GM19328 (cell line): ENCODE measurements at regions not wholly inside any gene's neighbourhood (a gene's known extent, or its start where the extent isn't known, plus 50 kb on each side); places are given as distances from the start of the nearest gene placed in this dataset.
"Not testable (repeated sequence)": the region's sequence is repeated elsewhere in the genome, so short reads cannot be mapped to it uniquely, and the experiment has no call there.

Source experiments
- ATAC-seq: cut with Tn5 transposase; IDR thresholded peaks from one replicate; pipeline ENCODE4 v1.9.1; 2021; ENCODE audit warnings: mild to moderate bottlenecking, moderate library complexity; ENCODE audit not compliant: unreplicated experiment

DNA sequence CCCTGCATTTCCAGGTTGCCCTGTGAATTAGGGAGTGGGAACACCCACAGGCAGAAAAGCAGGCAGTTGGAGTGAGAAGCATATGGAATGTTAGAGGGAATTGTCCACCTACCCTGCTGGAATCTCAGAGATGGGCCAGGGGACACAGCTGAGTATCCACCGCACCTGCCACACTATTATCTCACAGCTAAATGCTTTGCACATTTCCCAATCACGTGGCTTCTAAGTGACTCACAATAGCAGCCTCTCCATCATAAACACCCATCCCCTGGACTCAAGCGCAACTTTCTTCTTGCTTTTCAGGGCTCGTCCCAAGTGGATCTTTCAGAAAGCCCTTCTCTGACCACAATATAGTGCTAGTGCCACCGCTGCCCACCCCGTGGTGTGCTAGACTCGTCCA is 389.0 kb upstream of the LMCD1 start:
- ATAC-seq: no peak

DNA sequence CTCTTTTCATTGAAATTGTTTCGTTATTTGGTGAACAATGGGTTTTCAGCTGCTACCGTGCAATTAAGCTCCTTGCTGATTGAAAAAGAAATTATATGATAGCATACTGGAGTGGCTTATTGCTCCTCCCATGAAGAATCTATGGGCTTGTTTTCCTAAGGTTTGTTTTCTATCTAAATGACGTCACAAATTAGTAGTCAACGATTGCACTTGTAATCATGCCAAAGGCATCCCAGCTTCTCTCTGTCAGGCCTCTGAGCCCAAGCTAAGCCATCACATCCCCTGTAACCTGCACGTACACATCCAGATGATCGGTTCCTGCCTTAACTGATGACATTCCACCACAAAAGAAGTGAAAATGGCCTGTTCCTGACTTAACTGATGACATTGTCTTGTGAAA is 388.0 kb upstream of the LMCD1 start:
- no peak for ATAC-seq

DNA sequence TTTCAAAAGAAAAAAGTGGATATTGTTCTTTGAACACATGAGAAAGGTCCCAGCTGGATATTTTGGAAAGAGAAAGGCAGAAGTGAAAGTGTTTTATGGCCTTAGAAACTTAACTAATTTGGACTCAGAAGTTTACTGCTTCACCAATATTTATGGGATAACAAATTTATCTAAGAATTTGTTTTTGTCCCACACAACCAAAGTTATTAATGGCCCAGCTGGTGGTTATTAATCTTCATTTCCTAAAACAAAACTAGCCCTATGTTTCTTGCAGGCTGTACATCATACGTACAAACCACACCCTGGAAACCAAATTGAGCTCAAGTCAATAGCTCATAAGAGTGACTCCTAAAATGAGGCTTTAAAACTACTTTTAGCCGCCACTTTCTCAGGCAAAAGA is 372.9 kb upstream of the LMCD1 start:
- ATAC-seq: no peak

DNA sequence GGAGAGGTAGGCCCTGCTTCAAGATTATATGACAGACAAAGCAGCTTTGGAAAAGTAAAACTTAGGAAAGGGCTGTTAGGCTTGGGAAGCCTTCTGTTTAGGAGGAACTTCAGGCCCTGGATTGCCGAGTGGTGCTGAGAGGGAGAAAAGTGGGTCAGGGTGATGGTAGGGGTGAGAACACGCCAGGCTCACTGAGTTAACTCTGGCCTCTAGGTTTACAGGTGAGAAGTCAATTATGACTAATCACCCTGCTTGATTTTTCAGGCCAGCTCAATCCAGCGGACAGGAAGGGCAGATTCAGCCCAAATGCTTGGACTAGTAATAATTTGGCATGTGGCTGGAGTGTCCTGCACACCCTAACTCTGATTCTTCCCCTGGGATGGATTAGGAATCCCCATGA is 365.1 kb upstream of the LMCD1 start:
- no peak for ATAC-seq

DNA sequence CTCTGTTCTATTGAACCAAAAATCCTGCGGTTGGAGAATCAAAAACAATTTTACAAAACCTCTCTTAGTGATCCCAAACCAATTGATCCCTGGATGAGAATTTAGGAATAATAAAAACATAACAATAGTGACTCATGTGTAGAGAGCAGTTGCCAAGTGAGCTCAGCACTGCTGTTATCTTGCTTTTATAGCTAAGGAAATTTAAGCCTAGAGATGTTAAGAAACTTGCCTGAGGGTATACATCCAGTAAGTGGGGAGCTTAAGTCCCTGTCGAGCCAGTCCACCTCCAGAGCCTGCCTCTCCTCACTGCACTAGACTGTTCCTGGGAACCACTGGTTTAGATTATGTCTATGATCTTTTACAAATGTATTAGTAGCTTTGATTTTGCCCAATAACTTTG is 358.4 kb upstream of the LMCD1 start:
- no peak for ATAC-seq

DNA sequence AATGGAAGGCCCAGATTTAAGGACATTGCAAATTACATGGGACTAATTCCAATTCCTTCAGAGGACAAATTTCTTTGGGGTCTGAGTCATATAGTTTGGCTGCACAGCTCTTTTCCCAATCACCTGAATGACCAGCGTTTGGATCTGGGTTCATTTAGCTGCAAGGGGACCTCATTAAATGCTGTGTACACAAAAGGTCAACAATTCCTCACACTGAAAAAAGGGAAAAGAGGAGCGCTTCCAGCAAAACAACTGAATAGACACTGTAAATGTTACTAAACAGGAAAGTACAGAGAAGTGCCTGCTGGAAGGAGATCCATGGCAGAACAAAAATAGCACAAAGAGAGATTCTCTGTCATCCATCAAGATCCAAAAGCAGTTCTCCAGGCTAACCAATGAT is 356.0 kb upstream of the LMCD1 start:
- ATAC-seq: no peak

DNA sequence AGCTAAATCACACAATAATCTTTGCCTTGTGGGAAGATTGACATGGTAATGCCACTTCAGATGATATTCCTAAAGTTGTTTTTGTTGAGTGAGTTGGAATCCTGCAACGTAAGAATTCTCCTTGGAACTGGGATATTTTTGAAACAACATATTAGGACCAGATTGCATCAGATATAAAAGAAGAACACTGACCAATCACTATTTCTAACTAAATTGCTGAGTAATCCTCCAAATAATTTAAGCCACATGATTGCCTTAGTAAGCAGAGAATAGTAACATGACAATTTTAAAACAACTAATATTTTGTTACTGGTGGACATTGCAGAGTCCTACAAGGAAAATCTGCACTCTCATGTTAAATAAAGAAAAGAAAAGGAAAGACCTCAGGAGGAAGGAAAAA is 353.9 kb upstream of the LMCD1 start:
- no peak for ATAC-seq

DNA sequence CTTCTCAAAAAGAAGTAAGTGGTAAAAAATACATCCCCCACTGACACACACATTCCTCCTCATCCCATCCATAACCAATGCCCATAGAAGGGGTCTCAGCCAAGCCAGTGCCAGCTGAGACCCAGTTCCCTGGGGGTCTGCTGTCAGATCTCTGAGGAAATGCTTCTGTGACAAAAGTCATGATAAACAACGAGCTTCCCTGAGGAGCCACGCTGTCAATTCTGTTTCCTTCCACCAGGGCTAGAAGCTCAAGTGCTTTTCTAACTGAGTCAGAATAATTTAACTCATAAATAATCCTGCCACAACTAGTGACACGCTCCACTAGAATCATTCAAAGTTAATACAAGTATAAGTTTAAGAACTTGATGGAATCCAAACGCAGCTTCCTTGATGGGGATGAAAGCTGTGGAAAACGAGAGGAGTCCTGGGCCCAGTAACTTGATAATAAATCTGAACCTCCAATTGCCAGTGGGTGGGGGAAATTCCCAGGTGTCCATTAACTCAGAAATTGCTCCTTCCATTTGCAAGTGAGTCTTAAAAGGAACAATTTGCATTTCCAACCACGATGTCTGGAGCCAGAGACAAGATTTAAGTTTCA is 348.7 kb upstream of the LMCD1 start:
- ATAC-seq: no peak

DNA sequence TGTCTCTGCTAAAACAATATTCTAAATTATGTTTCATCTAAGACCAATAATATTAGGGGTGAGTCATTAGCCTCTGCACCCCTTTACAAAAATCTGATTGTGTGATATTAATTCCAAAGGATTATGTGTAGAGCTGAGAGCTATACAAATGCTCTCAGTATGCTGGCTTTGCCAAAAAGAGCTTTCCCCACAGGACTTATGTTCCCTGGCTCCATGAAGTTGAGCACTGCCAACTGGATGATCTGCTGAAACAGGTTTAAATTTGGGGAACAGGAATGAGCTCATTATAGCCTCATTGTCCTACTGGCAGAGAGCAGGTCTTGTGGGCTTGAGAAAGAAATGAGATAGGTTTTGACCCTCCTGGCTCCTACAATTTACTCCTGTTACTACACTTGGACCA is 347.8 kb upstream of the LMCD1 start:
- no peak for ATAC-seq

DNA sequence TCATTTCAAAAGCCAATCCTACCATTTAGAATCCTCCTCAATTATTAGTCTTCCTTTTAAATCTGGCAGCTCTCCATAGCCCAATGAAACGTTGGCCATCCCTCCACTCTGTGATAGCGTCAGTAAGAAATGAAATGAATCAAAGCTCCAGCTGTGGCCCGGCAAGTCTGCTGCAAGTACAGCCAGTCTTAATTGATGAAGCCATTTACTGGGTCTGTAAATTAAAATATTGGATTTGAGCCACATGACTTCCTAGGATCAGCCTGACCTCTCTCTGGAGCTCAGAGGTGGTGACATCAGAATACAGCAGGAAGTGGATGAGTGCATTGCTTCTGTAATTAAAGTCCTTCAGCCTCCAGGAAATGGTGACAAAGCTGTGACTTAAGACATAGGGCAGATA is 347.0 kb upstream of the LMCD1 start:
- ATAC-seq: no peak

DNA sequence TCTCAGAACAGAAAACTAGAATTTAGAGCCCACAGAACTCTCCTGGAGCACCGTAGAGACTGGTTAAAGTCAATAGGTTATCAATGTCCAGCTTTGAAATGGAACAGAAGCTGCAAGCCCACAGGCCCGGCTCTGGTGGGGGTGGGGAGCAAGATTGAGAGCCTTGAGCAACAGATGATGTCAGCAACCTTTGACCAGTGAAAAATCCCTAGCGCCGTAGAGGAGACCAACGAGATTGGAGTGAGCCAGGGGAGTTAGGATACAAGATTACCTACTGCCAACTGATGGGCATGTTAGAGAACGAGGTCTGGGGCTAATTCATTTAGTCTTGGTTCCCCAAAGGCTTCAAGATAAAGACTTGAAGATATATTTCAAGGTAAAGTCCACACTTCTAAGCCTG is 345.5 kb upstream of the LMCD1 start:
- ATAC-seq: no peak

DNA sequence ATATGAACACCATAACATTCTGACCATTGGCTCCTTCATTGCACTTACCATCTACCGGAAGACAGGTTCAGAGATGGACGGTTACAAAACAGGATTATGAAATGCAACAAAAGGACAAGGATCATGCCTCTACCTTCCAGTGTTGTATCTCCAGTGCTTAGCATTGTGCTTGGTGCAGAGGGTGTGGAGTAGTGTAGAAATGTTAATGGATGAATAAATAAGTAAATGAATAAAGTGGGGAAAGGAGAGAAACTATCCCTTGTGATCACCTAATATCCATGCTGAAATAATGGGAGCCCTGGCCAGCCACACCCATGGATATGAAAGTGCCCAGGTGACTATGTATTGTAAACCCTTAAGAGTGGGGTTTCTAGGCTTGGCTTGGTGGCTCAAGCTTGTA is 344.8 kb upstream of the LMCD1 start:
- no peak for ATAC-seq

DNA sequence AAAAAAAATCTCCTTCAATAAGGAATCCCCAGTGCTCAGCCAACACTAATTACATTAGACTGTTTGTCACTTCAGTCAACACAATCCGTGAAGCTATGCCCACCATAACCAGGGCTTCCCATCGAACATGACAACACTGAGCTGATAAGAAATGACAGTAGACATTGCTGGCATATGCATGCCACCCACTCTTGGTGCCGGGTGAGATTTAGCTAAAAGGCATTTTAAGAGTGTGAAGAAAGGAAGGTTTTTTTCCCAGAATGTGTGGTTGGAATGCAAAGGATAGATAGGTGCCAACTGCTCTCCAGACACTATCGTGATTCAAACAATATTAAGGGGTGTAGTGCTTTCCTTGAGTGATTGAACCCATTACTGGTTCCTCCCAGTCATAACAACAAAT is 344.0 kb upstream of the LMCD1 start:
- no peak for ATAC-seq

DNA sequence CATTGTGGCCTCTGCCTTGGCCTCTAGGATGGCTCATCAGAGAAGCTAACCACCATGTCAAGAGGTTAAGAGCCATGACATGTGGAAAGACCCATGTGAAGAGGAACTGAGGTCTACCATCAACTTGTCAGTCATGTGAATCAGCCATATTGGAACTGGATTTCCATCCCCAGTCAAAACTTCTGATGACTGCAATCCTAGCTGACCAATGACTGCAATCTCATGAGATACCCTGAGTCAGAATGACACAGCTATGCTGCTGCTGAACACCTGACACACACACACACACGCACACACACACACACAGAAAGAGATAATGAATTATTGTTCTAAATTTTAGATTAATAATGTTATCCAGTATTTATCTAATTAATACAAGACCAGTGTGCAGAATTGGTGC is 337.5 kb upstream of the LMCD1 start:
- no peak for ATAC-seq

DNA sequence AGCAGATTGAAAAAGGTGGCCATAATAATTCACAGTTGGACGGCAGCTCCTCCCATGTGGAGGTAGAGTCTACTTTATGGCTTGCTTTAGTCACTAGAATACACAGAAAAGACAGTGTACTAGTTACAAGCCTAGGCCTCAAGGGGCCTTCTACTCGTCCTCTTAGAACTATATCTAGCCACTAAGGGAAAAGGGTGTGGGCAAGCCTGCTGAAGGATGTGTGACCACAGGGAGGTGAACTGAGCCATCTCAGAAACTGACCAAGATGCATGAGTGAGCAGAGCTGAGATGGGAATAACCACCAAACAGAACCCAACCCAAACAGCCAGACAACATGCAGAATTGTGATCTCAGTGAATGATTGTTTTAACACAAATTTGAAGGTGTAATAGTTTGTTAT is 335.6 kb upstream of the LMCD1 start:
- ATAC-seq: no peak

DNA sequence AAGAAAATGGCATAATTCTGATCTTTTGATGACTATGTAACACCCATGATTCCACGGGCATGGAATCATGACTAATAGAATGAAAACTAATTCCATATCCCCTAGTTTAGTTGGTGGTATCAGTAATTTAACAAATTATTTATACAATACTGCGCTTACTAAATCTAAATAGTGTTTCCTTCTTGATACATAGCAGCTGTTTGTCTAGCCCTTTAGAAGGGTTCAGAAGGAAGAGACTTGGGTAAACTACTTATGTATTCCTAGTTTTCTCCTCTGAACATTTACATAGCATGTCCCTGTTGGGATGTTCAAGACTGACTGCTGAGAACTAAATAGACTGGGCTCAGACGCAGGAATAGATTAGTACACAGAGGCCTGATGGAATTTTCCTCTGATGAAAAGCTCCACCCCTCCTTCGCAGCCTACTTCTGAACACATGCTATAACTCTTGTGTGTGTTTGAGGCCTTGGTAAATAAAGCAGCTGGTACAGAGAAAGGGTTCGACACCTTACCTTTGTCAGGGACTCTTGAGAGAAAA is 330.6 kb upstream of the LMCD1 start:
- ATAC-seq: no peak

DNA sequence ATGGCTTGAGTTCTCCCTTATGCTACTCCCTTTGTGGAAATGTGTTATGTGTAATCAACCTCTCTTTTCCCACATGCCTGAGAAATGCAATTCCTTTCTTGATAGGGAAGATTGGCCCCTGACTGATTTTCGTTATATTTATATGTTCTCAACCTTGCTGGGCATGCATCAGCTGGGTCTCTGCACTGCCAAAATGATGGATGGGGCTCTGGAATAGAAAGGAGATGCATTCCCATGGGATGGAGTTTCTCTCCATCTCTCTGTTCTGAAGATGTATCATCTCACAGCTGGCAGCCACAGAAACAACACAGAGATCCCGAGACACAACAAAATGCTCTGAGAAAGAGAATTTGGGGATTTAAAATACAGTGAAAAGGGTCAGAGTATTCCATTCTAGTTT is 327.7 kb upstream of the LMCD1 start:
- ATAC-seq: no peak

DNA sequence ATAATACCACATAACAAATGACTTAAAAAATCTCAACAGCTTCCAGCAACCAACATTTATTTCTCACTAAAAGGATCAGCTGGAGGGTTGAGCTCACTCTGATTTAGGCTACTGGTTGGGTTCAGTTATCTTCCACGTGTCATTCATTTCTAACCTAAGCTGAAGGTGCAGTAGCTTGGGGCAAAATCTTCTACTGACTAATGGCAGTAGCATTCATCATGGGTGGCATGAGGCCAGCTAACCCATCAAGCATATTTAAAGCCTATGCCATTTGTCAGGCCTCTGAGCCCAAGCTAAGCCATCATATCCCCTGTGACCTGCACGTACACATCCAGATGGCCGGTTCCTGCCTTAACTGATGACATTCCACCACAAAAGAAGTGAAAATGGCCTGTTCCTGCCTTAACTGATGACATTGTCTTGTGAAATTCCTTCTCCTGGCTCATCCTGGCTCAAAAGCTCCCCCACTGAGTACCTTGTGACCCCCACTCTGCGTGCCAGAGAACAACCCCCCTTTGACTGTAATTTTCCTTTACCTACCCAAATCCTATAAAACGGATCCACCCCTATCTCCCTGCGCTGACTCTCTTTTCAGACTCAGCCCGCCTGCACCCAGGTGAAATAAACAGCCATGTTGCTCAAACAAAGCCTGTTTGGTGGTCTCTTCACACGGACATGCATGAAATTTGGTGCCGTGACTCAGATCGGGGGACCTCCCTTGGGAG is 324.7 kb upstream of the LMCD1 start:
- not testable (repeated sequence) for ATAC-seq

DNA sequence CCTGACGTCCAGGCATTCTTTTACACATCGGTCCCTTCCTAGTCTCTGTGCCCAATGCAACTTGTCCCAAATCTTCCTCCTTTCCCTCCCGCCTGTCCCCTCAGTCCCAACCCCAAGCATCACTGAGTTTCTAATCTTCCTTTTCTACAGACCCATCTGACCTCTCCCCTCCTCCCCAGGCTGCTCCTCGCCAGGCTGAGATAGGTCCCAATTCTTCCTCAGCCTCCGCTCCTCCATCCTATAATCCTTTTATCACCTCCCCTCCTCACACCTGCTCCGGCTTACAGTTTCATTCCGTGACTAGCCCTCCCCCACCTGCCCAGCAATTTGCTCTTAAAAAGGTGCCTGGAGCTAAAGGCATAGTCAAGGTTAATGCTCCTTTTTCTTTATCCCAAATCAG is 323.1 kb upstream of the LMCD1 start:
- not testable (repeated sequence) for ATAC-seq

DNA sequence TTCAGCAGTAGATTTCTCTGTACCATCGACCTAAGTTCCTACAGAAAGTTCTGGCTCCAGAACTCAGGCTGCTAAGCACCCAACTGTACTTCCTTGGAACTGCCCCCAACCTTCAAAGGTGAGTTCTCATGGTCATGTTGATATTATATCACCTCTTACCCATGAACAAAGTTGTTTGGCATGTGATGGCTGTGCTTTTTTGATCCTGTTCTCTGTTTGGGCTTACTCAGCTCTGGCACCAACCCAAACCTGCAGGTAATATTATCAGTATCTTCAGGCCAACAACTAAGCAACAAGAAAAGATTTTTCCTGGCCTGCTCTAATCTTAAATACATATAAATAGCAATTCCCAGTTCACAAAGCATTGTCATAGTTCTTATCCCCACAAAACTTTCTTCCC is 318.7 kb upstream of the LMCD1 start:
- ATAC-seq: no peak

DNA sequence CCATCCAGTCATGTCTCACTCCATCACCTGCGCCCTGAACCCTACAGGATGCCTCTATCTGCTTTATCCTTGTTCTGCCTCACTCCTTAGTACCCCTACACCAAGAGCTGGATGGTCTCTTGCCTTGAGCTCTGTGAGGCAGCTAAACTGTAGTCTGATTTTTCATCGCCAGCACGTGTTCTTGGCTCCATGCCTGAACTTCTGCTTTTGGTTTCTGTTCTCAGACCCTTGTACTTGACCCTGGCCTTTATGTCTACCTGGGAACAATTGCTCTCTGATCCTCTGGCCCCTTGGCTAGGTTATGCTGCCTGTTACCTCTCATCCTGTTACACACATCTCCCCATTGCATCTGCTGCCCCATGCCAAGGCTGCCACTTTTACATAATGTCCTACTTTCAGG is 318.0 kb upstream of the LMCD1 start:
- no peak for ATAC-seq

DNA sequence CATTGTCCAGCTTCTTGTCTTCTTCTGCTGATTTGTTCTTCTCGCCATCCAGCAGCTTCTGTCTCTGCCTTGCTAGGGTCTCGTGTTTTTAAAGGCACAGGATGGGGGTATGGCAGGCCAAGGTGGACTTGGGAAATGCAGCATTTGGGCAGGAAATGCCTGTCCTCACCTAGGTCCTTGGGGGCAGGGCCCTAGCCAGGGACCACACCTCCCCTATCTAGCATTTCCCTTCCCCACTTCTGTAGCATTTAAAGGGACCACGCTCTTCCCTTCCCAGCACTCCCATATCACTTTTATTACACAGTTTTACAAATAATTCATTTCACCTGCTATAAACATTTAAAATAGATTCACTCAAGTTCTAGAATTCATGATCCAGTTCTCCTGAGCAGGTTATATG is 315.4 kb upstream of the LMCD1 start:
- no peak for ATAC-seq

DNA sequence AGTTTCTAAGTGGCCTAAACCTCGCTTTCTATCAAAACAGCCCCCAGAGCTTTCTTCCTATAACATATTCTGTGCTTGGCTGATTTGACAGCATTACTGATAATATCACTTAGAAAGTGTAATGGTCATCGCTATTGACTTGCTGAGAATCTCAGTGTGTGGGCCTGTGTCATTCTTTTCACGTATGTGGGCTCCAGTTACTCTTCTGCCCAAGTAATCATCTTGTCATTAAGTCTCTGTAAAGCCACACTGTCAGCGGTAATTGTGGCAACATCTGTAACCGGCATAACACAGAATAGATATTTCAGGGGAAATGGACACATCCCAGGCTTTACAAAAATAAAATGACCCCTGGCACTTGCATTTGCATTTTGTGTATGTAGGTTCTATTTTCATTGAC is 313.6 kb upstream of the LMCD1 start:
- no peak for ATAC-seq
